ENCODE measurements at regions not wholly inside any gene's neighbourhood (a gene's known extent, or its start where the extent isn't known, plus 50 kb on each side); places are given as distances from the start of the nearest gene placed in this dataset.

DNA sequence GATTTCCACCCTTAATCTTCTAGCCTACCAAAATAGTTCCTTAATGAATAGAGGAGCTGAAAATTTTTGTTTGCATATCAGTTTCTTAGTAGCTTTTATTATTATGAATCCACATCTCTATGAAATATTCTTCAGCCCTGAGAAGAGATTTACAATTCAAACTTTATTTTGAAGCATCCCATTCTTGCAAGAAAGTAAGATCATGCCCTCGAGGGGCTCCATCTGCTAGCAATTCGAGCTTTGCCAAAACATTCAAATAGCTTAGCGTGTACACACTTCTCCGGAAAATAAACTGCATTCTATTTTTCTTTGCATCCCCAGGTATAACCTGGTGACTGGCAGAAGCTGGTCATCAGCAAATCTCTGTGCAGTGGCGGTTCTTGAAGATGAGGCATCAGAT lies 370.7 kb downstream of the MTRR start:
- H3F3A ChIP-seq (ENCODE audit: control insufficient read depth, insufficient read depth), result no peaks in the 10 kb centered on the region
- H4K20me1 ChIP-seq (ENCODE audit: control insufficient read depth, insufficient read depth, low read depth, low read length), result no peaks in the 10 kb centered on the region
- no peaks in the 10 kb centered on the region for H3K36me3 ChIP-seq (ENCODE audit: control insufficient read depth, low read length)
- H3K79me2 ChIP-seq (ENCODE audit: control insufficient read depth, low read length), result no peaks in the 10 kb centered on the region
- H3K4me3 ChIP-seq (ENCODE audit: low read length), result no peak overlapping the region
- H3K27ac ChIP-seq (ENCODE audit: low read depth, low read length), result no peak overlapping the region
- no peaks in the 10 kb centered on the region; the same call in 1 of the 2 replicates for H3K9me3 ChIP-seq (ENCODE audit: control insufficient read depth, insufficient read depth, low read length)
- H3K9me2 ChIP-seq (replicated peaks; ENCODE audit: control insufficient read depth, low read length), result no peaks in the 10 kb centered on the region
- no peak overlapping the region for H3K4me2 ChIP-seq (ENCODE audit: low read length)
- no peaks in the 10 kb centered on the region for H3K4me1 ChIP-seq (ENCODE audit: control insufficient read depth, low read length)
- no peaks in the 10 kb centered on the region for H3K27me3 ChIP-seq (ENCODE audit: control insufficient read depth, low read length)
- no peak for TF ChIP-seq EZH2phosphoT487 (IDR thresholded peaks at IDR 0.05; ENCODE audit: borderline replicate concordance, low read length)
- TF ChIP-seq, protein P1, sequence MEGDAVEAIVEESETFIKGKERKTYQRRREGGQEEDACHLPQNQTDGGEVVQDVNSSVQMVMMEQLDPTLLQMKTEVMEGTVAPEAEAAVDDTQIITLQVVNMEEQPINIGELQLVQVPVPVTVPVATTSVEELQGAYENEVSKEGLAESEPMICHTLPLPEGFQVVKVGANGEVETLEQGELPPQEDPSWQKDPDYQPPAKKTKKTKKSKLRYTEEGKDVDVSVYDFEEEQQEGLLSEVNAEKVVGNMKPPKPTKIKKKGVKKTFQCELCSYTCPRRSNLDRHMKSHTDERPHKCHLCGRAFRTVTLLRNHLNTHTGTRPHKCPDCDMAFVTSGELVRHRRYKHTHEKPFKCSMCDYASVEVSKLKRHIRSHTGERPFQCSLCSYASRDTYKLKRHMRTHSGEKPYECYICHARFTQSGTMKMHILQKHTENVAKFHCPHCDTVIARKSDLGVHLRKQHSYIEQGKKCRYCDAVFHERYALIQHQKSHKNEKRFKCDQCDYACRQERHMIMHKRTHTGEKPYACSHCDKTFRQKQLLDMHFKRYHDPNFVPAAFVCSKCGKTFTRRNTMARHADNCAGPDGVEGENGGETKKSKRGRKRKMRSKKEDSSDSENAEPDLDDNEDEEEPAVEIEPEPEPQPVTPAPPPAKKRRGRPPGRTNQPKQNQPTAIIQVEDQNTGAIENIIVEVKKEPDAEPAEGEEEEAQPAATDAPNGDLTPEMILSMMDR (IDR thresholded peaks at IDR 0.05; ENCODE audit: low read depth, low read length, poor library complexity, severe bottlenecking), result no peak

DNA sequence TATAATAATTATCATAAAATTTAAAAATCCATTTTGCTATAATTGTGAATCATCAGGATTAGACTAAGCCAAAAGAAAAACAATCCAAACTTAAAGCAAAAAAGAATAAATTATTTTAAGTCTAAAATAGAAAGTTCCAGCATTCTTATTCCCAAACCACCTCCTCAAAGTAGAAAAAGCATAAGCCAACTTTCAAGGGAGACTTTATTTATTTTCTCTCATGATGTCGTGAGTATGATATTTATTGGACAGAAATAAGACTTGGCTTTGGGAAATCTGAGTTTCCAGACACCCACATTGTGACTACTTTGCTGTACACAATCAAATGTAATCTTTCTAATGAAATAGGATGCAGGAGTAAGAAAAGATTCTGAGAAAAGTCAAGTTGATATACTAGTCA lies 372.1 kb downstream of the MTRR start:
- H3K9me2 ChIP-seq (replicated peaks; ENCODE audit: control insufficient read depth, low read length), result no peaks in the 10 kb centered on the region
- no peaks in the 10 kb centered on the region for H3K4me1 ChIP-seq (ENCODE audit: control insufficient read depth, low read length)
- no peak for TF ChIP-seq EZH2phosphoT487 (IDR thresholded peaks at IDR 0.05; ENCODE audit: borderline replicate concordance, low read length)
- TF ChIP-seq, protein P1 (IDR thresholded peaks at IDR 0.05; ENCODE audit: low read depth, low read length, poor library complexity, severe bottlenecking), result no peak
- H3K9me3 ChIP-seq (ENCODE audit: control insufficient read depth, insufficient read depth, low read length), result no peaks in the 10 kb centered on the region; the same call in 1 of the 2 replicates
- H3F3A ChIP-seq (ENCODE audit: control insufficient read depth, insufficient read depth), result no peaks in the 10 kb centered on the region
- no peak overlapping the region for H3K4me2 ChIP-seq (ENCODE audit: low read length)
- H3K79me2 ChIP-seq (ENCODE audit: control insufficient read depth, low read length), result no peaks in the 10 kb centered on the region
- H3K27me3 ChIP-seq (ENCODE audit: control insufficient read depth, low read length), result no peaks in the 10 kb centered on the region
- no peak overlapping the region for H3K27ac ChIP-seq (ENCODE audit: low read depth, low read length)
- no peaks in the 10 kb centered on the region for H3K36me3 ChIP-seq (ENCODE audit: control insufficient read depth, low read length)
- H4K20me1 ChIP-seq (ENCODE audit: control insufficient read depth, insufficient read depth, low read depth, low read length), result no peaks in the 10 kb centered on the region
- H3K4me3 ChIP-seq (ENCODE audit: low read length), result no peak overlapping the region

DNA sequence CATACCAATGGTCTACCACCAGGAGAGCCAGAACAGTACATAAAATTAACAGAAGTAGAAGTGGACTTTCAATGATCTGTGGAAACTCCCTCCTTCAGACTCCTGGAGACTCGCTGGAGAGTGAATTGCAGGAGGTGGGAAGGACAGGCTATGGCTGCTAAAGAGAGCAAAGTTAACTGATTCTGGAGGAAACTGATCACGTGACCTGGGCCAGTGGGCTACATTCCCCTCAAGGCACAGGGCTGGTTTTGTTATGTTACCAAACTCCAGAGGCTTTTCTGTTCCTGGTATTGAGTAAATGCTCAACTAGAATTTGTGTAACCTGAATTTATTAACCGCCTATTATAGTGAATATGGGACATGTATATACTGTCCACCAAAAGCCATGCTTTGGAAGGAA lies 372.6 kb downstream of the MTRR start:
- H3F3A ChIP-seq (ENCODE audit: control insufficient read depth, insufficient read depth), result no peaks in the 10 kb centered on the region
- H3K4me3 ChIP-seq (ENCODE audit: low read length), result no peak overlapping the region
- TF ChIP-seq, protein P1 (IDR thresholded peaks at IDR 0.05; ENCODE audit: low read depth, low read length, poor library complexity, severe bottlenecking), result no peak
- no peak for TF ChIP-seq EZH2phosphoT487 (IDR thresholded peaks at IDR 0.05; ENCODE audit: borderline replicate concordance, low read length)
- H3K36me3 ChIP-seq (ENCODE audit: control insufficient read depth, low read length), result no peaks in the 10 kb centered on the region
- no peaks in the 10 kb centered on the region for H3K27me3 ChIP-seq (ENCODE audit: control insufficient read depth, low read length)
- no peaks in the 10 kb centered on the region for H3K79me2 ChIP-seq (ENCODE audit: control insufficient read depth, low read length)
- no peaks in the 10 kb centered on the region; the same call in 1 of the 2 replicates for H3K9me3 ChIP-seq (ENCODE audit: control insufficient read depth, insufficient read depth, low read length)
- H3K4me1 ChIP-seq (ENCODE audit: control insufficient read depth, low read length), result no peaks in the 10 kb centered on the region
- H3K27ac ChIP-seq (ENCODE audit: low read depth, low read length), result no peak overlapping the region
- no peak overlapping the region for H3K4me2 ChIP-seq (ENCODE audit: low read length)
- no peaks in the 10 kb centered on the region for H4K20me1 ChIP-seq (ENCODE audit: control insufficient read depth, insufficient read depth, low read depth, low read length)
- H3K9me2 ChIP-seq (replicated peaks; ENCODE audit: control insufficient read depth, low read length), result no peaks in the 10 kb centered on the region
